Smooth muscle cell (in vitro differentiated cells): ENCODE measurements at regions not wholly inside any gene's neighbourhood (a gene's known extent, or its start where the extent isn't known, plus 50 kb on each side); places are given as distances from the start of the nearest gene placed in this dataset.

Source experiments
- DNase-seq: peaks from one replicate; lab custom pipeline; 2025; ENCODE audit not compliant: unreplicated experiment; lab: John Stamatoyannopoulos, UW
- H2AFZ ChIP-seq: fragments of 200-600 bp; sonication (generic); 2 replicates; pipeline ENCODE4 v1.6.0; 2016; ENCODE audit warnings: antibody characterized with exemption, low read depth, mild to moderate bottlenecking
- H3F3A ChIP-seq: fragments of 200-600 bp; sonication (generic); 2 replicates; pipeline ENCODE4 v1.6.0; 2017; ENCODE audit warnings: antibody characterized with exemption, low read depth
- H3K27ac ChIP-seq: fragments of 200-600 bp; sonication (generic); 2 replicates; pipeline ENCODE4 v1.5.1; 2016; ENCODE audit warnings: low read depth, mild to moderate bottlenecking
- H3K27me3 ChIP-seq: fragments of 200-600 bp; sonication (generic); 2 replicates; pipeline ENCODE4 v1.6.1; 2016; ENCODE audit warnings: low read depth, mild to moderate bottlenecking
- H3K36me3 ChIP-seq: fragments of 200-600 bp; sonication (generic); 2 replicates; pipeline ENCODE4 v1.5.1; 2016; ENCODE audit warnings: low read depth
- H3K4me1 ChIP-seq: fragments of 200-600 bp; sonication (generic); 2 replicates; pipeline ENCODE4 v1.5.1; 2016; ENCODE audit warnings: low read depth
- H3K4me2 ChIP-seq: fragments of 200-600 bp; sonication (generic); 2 replicates; pipeline ENCODE4 v1.6.0; 2016; ENCODE audit warnings: mild to moderate bottlenecking
- H3K4me3 ChIP-seq: fragments of 200-600 bp; sonication (generic); 2 replicates; pipeline ENCODE4 v1.5.1; 2016; ENCODE audit warnings: mild to moderate bottlenecking
- H3K79me2 ChIP-seq: fragments of 200-600 bp; sonication (generic); 2 replicates; pipeline ENCODE4 v1.6.0; 2016; ENCODE audit warnings: low read depth, mild to moderate bottlenecking
- H3K9ac ChIP-seq: fragments of 200-600 bp; sonication (generic); 2 replicates; pipeline ENCODE4 v1.6.0; 2016; ENCODE audit warnings: low read depth
- H3K9me3 ChIP-seq: fragments of 200-600 bp; sonication (generic); replicated peaks from 2 replicates; pipeline ENCODE4 v1.5.1; 2016; ENCODE audit warnings: low read depth
- H4K20me1 ChIP-seq: fragments of 200-600 bp; sonication (generic); 2 replicates; pipeline ENCODE4 v1.6.0; 2016; ENCODE audit warnings: low read depth
- WGBS: methylation state at CpG from one replicate; pipeline ENCODE4 v1.1.7; 2016; ENCODE audit warnings: low lambda C conversion rate; 5-methylcytosine and 5-hydroxymethylcytosine counted together
- TF ChIP-seq, protein P1 (sequence below): fragments of 200-600 bp; sonication (generic); IDR thresholded peaks from 2 replicates; pipeline ENCODE4 v1.5.1; 2017; ENCODE audit warnings: borderline replicate concordance, mild to moderate bottlenecking, antibody characterized with exemption; ENCODE audit not compliant: insufficient read depth, poor library complexity, severe bottlenecking

DNA sequence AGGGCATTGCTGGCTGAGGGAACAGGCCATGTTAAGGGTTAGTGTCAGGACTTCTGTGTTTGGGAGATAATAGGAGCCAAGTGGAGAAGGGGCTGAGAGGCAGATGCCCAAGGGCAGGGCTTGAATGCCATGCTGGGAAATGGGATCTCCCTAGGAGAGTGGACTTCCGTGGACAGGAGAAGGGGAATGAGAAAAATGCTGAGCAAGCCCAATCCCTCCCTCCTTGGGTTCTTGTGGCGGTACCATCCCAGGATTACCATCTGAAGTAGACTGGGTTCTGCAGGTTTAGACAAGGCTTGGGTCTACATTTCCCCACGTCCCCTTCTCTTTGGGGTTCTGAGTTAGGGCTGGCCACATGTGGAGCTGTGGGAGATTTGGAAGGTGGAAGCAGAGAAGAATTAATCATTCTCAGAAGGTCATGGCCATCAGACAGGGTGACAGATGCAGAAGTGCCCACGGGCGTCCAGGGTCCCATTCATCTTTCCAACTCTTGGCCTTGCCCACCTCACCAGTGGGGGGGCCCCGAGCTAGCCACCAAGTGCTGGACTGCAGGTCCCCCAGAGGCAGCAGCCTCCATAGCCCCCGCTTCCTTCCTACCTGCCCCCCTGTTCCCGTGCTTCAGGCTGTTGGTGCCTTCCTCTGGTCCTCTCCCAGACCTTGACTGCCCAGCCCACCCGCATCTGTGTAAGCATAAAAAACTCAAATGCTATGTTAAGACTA, 354.8 kb downstream of the RPS24 start:
- Histone ChIP-seq H3K9me3 (no peaks in the 10 kb centered on the region), H3K36me3 (no peaks in the 10 kb centered on the region), H3K27me3 (no peaks in the 10 kb centered on the region), H2AFZ (no peak overlapping the region), H3K79me2 (no peaks in the 10 kb centered on the region), H4K20me1 (no peaks in the 10 kb centered on the region), H3K4me3 (no peak overlapping the region), H3K27ac (no peak overlapping the region), H3K4me2 (no peak overlapping the region), H3F3A (no peaks in the 10 kb centered on the region), H3K4me1 (no peaks in the 10 kb centered on the region), H3K9ac (no peak overlapping the region)
- 89% methylated on average over 9 of the region's 9 CpGs for WGBS
- no peak for DNase-seq
- TF ChIP-seq, protein P1, sequence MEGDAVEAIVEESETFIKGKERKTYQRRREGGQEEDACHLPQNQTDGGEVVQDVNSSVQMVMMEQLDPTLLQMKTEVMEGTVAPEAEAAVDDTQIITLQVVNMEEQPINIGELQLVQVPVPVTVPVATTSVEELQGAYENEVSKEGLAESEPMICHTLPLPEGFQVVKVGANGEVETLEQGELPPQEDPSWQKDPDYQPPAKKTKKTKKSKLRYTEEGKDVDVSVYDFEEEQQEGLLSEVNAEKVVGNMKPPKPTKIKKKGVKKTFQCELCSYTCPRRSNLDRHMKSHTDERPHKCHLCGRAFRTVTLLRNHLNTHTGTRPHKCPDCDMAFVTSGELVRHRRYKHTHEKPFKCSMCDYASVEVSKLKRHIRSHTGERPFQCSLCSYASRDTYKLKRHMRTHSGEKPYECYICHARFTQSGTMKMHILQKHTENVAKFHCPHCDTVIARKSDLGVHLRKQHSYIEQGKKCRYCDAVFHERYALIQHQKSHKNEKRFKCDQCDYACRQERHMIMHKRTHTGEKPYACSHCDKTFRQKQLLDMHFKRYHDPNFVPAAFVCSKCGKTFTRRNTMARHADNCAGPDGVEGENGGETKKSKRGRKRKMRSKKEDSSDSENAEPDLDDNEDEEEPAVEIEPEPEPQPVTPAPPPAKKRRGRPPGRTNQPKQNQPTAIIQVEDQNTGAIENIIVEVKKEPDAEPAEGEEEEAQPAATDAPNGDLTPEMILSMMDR, result no peak

DNA sequence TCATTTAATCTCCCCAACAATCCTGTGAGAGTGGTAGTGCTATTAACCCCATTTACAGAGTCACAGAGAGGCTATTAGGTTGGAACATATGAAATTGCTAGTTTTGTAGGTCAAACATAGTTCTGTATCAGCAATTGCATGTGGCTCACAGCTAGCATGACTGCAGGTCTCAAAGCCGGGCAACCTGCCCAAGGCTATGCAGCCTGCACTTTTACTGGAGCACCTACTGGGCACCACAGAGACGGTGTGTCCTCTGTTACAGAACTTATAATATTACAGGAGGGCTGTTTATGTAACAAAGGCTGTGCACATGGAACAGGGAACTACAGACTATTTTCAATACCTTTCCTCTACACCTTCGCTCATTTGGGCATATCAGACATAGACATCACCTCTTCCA, 355.8 kb downstream of the RPS24 start:
- Histone ChIP-seq H3K27ac (no peak overlapping the region), H2AFZ (no peak overlapping the region), H3F3A (no peaks in the 10 kb centered on the region), H3K9me3 (no peaks in the 10 kb centered on the region), H4K20me1 (no peaks in the 10 kb centered on the region), H3K36me3 (no peaks in the 10 kb centered on the region), H3K4me3 (no peak overlapping the region), H3K4me1 (no peaks in the 10 kb centered on the region), H3K79me2 (no peaks in the 10 kb centered on the region), H3K27me3 (no peaks in the 10 kb centered on the region), H3K9ac (no peak overlapping the region), H3K4me2 (no peak overlapping the region)
- TF ChIP-seq, protein P1, result no peak
- no peak for DNase-seq
- 94% methylated on average over 3 of the region's 3 CpGs for WGBS

DNA sequence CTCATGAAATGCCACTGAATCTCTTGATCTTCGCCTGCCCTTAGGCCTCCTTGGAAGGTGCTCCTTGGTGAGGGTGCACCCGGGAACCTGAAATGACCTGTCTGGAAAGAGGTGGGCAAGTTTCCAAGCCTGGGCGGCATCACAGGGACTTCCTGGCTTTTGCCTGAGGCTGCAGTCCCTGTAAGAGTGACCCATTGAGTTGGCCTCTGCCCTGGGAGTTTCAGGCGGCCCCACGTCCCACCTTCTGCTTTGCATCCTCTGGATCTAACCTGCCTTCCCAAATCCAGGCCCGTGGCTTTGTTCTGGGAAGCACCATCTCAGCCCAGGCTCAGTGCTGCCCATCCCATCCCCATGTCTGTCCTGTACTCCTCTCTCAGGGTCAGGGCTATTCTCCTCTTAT, 356.4 kb downstream of the RPS24 start:
- DNase-seq, result no peak
- no peaks in the 10 kb centered on the region for H3K9me3 ChIP-seq
- H3K9ac ChIP-seq, result no peak overlapping the region
- no peaks in the 10 kb centered on the region for H3K36me3 ChIP-seq
- H3K4me1 ChIP-seq, result no peaks in the 10 kb centered on the region
- no peaks in the 10 kb centered on the region for H3F3A ChIP-seq
- H3K4me2 ChIP-seq, result no peak overlapping the region
- no peak overlapping the region for H3K27ac ChIP-seq
- H3K27me3 ChIP-seq, result no peaks in the 10 kb centered on the region
- H3K4me3 ChIP-seq, result no peak overlapping the region
- no peaks in the 10 kb centered on the region for H4K20me1 ChIP-seq
- WGBS, result 95% methylated on average over 6 of the region's 6 CpGs
- no peaks in the 10 kb centered on the region for H3K79me2 ChIP-seq
- no peak overlapping the region for H2AFZ ChIP-seq
- TF ChIP-seq, protein P1, result no peak

DNA sequence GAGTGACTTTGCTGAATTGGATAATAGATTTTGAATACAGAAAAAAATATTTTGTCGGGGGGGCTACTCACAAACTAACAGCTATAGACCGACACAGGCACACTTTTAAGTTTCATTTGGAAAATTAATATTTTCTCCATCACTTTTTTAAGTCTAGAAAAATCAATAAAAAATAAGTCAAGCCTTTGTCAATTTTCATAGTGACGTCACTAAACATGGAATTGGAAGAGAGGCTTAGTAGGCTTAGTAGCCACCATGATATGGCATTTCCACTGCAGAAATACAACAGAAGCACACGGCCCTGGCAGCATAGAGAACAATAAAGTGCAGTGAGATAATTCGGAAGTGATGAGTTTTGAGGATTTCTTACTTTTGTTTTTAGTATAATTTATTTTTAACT, 357.2 kb downstream of the RPS24 start:
- no peak overlapping the region for H3K9ac ChIP-seq
- 93% methylated on average over 5 of the region's 5 CpGs for WGBS
- H3K4me1 ChIP-seq, result no peaks in the 10 kb centered on the region
- H3K27me3 ChIP-seq, result no peaks in the 10 kb centered on the region
- H3K79me2 ChIP-seq, result no peaks in the 10 kb centered on the region
- no peaks in the 10 kb centered on the region for H3F3A ChIP-seq
- no peaks in the 10 kb centered on the region for H3K36me3 ChIP-seq
- no peak overlapping the region for H3K4me3 ChIP-seq
- no peaks in the 10 kb centered on the region for H3K9me3 ChIP-seq
- no peak for DNase-seq
- TF ChIP-seq, protein P1, result no peak
- no peak overlapping the region for H3K27ac ChIP-seq
- no peak overlapping the region for H3K4me2 ChIP-seq
- H2AFZ ChIP-seq, result no peak overlapping the region
- H4K20me1 ChIP-seq, result no peaks in the 10 kb centered on the region
